ENCODE measurements at regions not wholly inside any gene's neighbourhood (a gene's known extent, or its start where the extent isn't known, plus 50 kb on each side); places are given as distances from the start of the nearest gene placed in this dataset.

- DNase-seq (ENCODE audit: low spot score) = no peak
These were observed 1380.6 kb downstream of the DSC3 start for GRCh38 chr18:29661924-29662323.

- no peak for DNase-seq (ENCODE audit: low spot score)
These were observed 1381.8 kb downstream of the DSC3 start for GRCh38 chr18:29660777-29661176.

GRCh38 chr18:29653671-29654215 lies 1388.8 kb downstream of the DSC3 start:
- no peak for DNase-seq (ENCODE audit: low spot score)

- no peak for DNase-seq (ENCODE audit: low spot score)
These were observed 1389.7 kb downstream of the DSC3 start for GRCh38 chr18:29652797-29653196.

GRCh38 chr18:29651122-29651680 lies 1391.3 kb downstream of the DSC3 start:
- DNase-seq (ENCODE audit: low spot score) = no peak

- no peak for DNase-seq (ENCODE audit: low spot score)
These were observed 1393.7 kb downstream of the DSC3 start for GRCh38 chr18:29648891-29649290.

GRCh38 chr18:29647700-29648099 lies 1394.8 kb downstream of the DSC3 start:
- DNase-seq (ENCODE audit: low spot score) = peak; percentile 0

- DNase-seq (ENCODE audit: low spot score) = no peak
These were observed 1398.3 kb downstream of the DSC3 start for GRCh38 chr18:29644276-29644675.

- no peak for DNase-seq (ENCODE audit: low spot score)
These were observed 1413.0 kb downstream of the DSC3 start for GRCh38 chr18:29629493-29630036.

GRCh38 chr18:29626094-29626493 lies 1416.4 kb downstream of the DSC3 start:
- no peak for DNase-seq (ENCODE audit: low spot score)

- DNase-seq (ENCODE audit: low spot score) = no peak
These were observed 1425.7 kb downstream of the DSC3 start for GRCh38 chr18:29616867-29617266.

- no peak for DNase-seq (ENCODE audit: low spot score)
These were observed 1432.1 kb upstream of the CDH2 start for GRCh38 chr18:29608982-29609381.

- DNase-seq (ENCODE audit: low spot score) = no peak
These were observed 1428.4 kb upstream of the CDH2 start for GRCh38 chr18:29605365-29605764.

- DNase-seq (ENCODE audit: low spot score) = no peak
These were observed 1420.0 kb upstream of the CDH2 start for GRCh38 chr18:29596959-29597358.

GRCh38 chr18:29594493-29594892 lies 1417.6 kb upstream of the CDH2 start:
- DNase-seq (ENCODE audit: low spot score) = no peak

- DNase-seq (ENCODE audit: low spot score) = no peak
These were observed 1411.6 kb upstream of the CDH2 start for GRCh38 chr18:29588446-29589100.

GRCh38 chr18:29586210-29586609 lies 1409.3 kb upstream of the CDH2 start:
- no peak for DNase-seq (ENCODE audit: low spot score)

GRCh38 chr18:29560270-29560669 lies 1383.3 kb upstream of the CDH2 start:
- no peak for DNase-seq (ENCODE audit: low spot score)

- DNase-seq (ENCODE audit: low spot score) = no peak
These were observed 1379.1 kb upstream of the CDH2 start for GRCh38 chr18:29556070-29556469.

GRCh38 chr18:29549759-29550158 lies 1372.8 kb upstream of the CDH2 start:
- no peak for DNase-seq (ENCODE audit: low spot score)

- no peak for DNase-seq (ENCODE audit: low spot score)
These were observed 1370.7 kb upstream of the CDH2 start for GRCh38 chr18:29547626-29548025.

GRCh38 chr18:29540548-29540947 lies 1363.6 kb upstream of the CDH2 start:
- no peak for DNase-seq (ENCODE audit: low spot score)

GRCh38 chr18:29531746-29532145 lies 1354.8 kb upstream of the CDH2 start:
- no peak for DNase-seq (ENCODE audit: low spot score)

GRCh38 chr18:29523371-29523770 lies 1346.4 kb upstream of the CDH2 start:
- no peak for DNase-seq (ENCODE audit: low spot score)
